Mesenchymal stem cell (in vitro differentiated cells and primary cell): ENCODE measurements at regions not wholly inside any gene's neighbourhood (a gene's known extent, or its start where the extent isn't known, plus 50 kb on each side); places are given as distances from the start of the nearest gene placed in this dataset.

Source experiments
- DNase-seq: peaks from one replicate; pipeline ENCODE4 v3.0.0-alpha.2; 2013
- H2AFZ ChIP-seq: one replicate; pipeline ENCODE4 v1.6.1; 2013; ENCODE audit warnings: low read depth, mild to moderate bottlenecking, control low read depth, inconsistent platforms, low read length, moderate library complexity
- H2AK5ac ChIP-seq: 2 replicates; pipeline ENCODE4 v1.6.1; 2013; ENCODE audit warnings: low read length, moderate library complexity, mild to moderate bottlenecking, inconsistent platforms; ENCODE audit not compliant: severe bottlenecking
- H2BK120ac ChIP-seq: one replicate; pipeline ENCODE4 v1.6.1; 2013; ENCODE audit warnings: low read depth, mild to moderate bottlenecking, inconsistent platforms, low read length, moderate library complexity
- H2BK12ac ChIP-seq, 2 experiments: one replicate each; pipeline ENCODE4 v1.6.1; 2013; ENCODE audit warnings: inconsistent platforms in 2 of 2, low read length in 2 of 2, mild to moderate bottlenecking in 2 of 2, moderate library complexity in 2 of 2, control low read depth in 1 of 2
- H2BK15ac ChIP-seq: one replicate; pipeline ENCODE4 v1.6.1; 2013; ENCODE audit warnings: mild to moderate bottlenecking, low read depth, inconsistent platforms; ENCODE audit not compliant: poor library complexity, severe bottlenecking
- H2BK5ac ChIP-seq: 2 replicates; pipeline ENCODE4 v1.6.1; 2013; ENCODE audit warnings: low read depth, mild to moderate bottlenecking, low read length, control low read depth, inconsistent platforms; ENCODE audit not compliant: poor library complexity, severe bottlenecking
- H3K14ac ChIP-seq, 2 experiments: one replicate each; pipeline ENCODE4 v1.6.1; 2013; ENCODE audit warnings: inconsistent platforms in 2 of 2, low read length in 2 of 2, control low read depth in 1 of 2, mild to moderate bottlenecking in 1 of 2, moderate library complexity in 1 of 2
- H3K18ac ChIP-seq, 2 experiments: one replicate each; pipeline ENCODE4 v1.6.1; 2013; ENCODE audit warnings: inconsistent platforms in 2 of 2, low read length in 2 of 2, control low read depth in 1 of 2, low read depth in 1 of 2, mild to moderate bottlenecking in 1 of 2
- H3K23ac ChIP-seq, 2 experiments: one replicate each; pipeline ENCODE4 v1.6.1; 2013; ENCODE audit warnings: inconsistent platforms in 2 of 2, low read length in 2 of 2, mild to moderate bottlenecking in 2 of 2, moderate library complexity in 2 of 2, control low read depth in 1 of 2
- H3K27ac ChIP-seq: 2 replicates; pipeline ENCODE4 v1.5.1; 2013; ENCODE audit warnings: mild to moderate bottlenecking, moderate library complexity, low read length, control low read depth, inconsistent platforms; ENCODE audit not compliant: poor library complexity, severe bottlenecking
- H3K27me3 ChIP-seq, 2 experiments: 2 replicates each; pipeline versions ENCODE4 v1.6.1 to v1.7.0; 2013; ENCODE audit warnings: low read length in 2 of 2, mild to moderate bottlenecking in 2 of 2, moderate library complexity in 2 of 2, control low read depth in 1 of 2, inconsistent platforms in 1 of 2; ENCODE audit not compliant: control insufficient read depth in 1 of 2, insufficient read depth in 1 of 2
- H3K36me3 ChIP-seq, 2 experiments: 2 replicates each; pipeline versions ENCODE4 v1.6.1 to v1.7.0; 2013; ENCODE audit warnings: low read length in 2 of 2, control low read depth in 1 of 2, inconsistent platforms in 1 of 2, low read depth in 1 of 2, mild to moderate bottlenecking in 1 of 2; ENCODE audit not compliant: insufficient read depth in 2 of 2, control insufficient read depth in 1 of 2
- H3K4ac ChIP-seq, 2 experiments: one replicate each; pipeline ENCODE4 v1.6.1; 2013; ENCODE audit warnings: inconsistent platforms in 2 of 2, low read length in 2 of 2, mild to moderate bottlenecking in 2 of 2, moderate library complexity in 2 of 2, control low read depth in 1 of 2, low read depth in 1 of 2
- H3K4me1 ChIP-seq: 2 replicates; pipeline ENCODE4 v1.6.1; 2013; ENCODE audit warnings: low read depth, low read length, control low read depth; ENCODE audit not compliant: control insufficient read depth, insufficient read depth
- H3K4me2 ChIP-seq: 2 replicates; pipeline ENCODE4 v1.6.1; 2013; ENCODE audit warnings: low read length, mild to moderate bottlenecking, inconsistent platforms; ENCODE audit not compliant: poor library complexity, severe bottlenecking
- H3K4me3 ChIP-seq, 2 experiments: 2 replicates each; pipeline versions ENCODE4 v1.5.1 to v1.7.0; 2013; ENCODE audit warnings: low read length in 2 of 2, mild to moderate bottlenecking in 2 of 2, control low read depth in 1 of 2, low read depth in 1 of 2; ENCODE audit not compliant: insufficient read depth in 1 of 2
- H3K79me1 ChIP-seq: replicated peaks from 2 replicates; pipeline ENCODE4 v1.6.1; 2013; ENCODE audit warnings: mild to moderate bottlenecking, control low read depth, low read length, inconsistent platforms; ENCODE audit not compliant: poor library complexity, severe bottlenecking
- H3K9ac ChIP-seq: 2 replicates; pipeline ENCODE4 v1.7.0; 2013; ENCODE audit warnings: mild to moderate bottlenecking, low read length, moderate library complexity
- H3K9me3 ChIP-seq: 2 replicates; pipeline ENCODE4 v1.7.0; 2013; ENCODE audit warnings: mild to moderate bottlenecking, low read length; ENCODE audit not compliant: control insufficient read depth
- H4K8ac ChIP-seq: one replicate; pipeline ENCODE4 v1.6.1; 2013; ENCODE audit warnings: inconsistent platforms, mild to moderate bottlenecking, low read length, moderate library complexity
- H4K91ac ChIP-seq: one replicate; pipeline ENCODE4 v1.6.1; 2013; ENCODE audit warnings: mild to moderate bottlenecking, low read length, inconsistent platforms
- WGBS: methylation state at CpG from one replicate; pipeline ENCODE4 v1.1.7; 2013; ENCODE audit warnings: mixed read lengths; 5-methylcytosine and 5-hydroxymethylcytosine counted together

DNA sequence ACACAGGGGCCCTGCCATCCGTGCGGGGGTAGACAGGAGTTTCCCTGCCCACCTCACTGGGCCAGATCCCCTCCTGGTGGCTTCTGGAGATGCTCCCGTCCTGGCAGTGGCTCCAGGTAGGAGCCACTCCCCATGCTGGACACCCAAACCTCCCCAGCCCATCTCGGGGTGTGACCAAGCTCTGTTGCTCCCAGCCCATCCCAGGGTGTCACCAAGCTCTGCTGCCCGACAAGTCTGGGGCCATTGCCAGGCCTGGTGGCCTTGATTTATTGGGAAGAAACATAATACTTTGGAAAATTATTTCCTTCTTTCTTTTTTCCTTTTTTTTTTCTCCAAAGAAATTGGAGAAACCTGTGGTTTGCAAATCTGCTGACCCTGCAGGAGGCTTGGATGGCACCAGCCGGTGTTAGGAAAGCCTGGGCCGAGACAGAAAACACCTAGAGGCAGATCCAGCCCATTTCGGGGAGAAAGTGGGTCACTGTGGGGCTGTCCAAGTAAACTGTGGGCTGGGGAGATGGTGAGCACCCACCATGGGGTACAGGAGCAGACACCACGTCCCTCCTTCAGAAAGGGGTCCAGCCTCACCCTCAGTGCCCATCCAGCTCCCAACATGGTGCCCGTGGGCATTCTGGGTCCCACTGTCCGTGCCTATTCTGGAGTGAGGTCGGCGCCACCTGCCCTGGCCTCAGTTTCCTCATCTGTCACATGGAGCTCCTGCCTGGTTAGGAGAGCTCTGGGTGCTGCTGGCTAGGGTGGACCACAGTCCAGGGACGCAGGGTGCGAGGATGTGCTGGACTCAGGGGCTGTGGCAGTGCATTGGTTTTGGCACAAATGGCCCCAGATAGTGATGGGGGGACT is 59.4 kb upstream of the ADRA2C start:
- H3K4me2 ChIP-seq: no peak overlapping the region
- H3K27me3 ChIP-seq: peaks cover 30 to 75% of the 10 kb centered on the region in 2 experiments
- WGBS: 70% methylated on average over 14 of the region's 15 CpGs
- no peak overlapping the region for H3K14ac ChIP-seq
- peaks cover 23% of the 10 kb centered on the region for H3K4me1 ChIP-seq
- H2BK15ac ChIP-seq: no peak overlapping the region
- H2AFZ ChIP-seq: no peak overlapping the region
- no peak overlapping the region for H3K23ac ChIP-seq
- DNase-seq: no peak
- no peak overlapping the region for H2AK5ac ChIP-seq
- no peak overlapping the region for H3K4ac ChIP-seq
- H3K36me3 ChIP-seq: no peaks in the 10 kb centered on the region
- H4K8ac ChIP-seq: no peak overlapping the region
- no peak overlapping the region for H3K27ac ChIP-seq
- H2BK120ac ChIP-seq: no peak overlapping the region
- no peak overlapping the region for H2BK5ac ChIP-seq
- H3K79me1 ChIP-seq: no peaks in the 10 kb centered on the region
- H3K18ac ChIP-seq: no peak overlapping the region
- no peak overlapping the region for H2BK12ac ChIP-seq
- no peak overlapping the region for H3K9ac ChIP-seq
- no peaks in the 10 kb centered on the region for H3K9me3 ChIP-seq
- H4K91ac ChIP-seq: no peak overlapping the region
- no peak overlapping the region for H3K4me3 ChIP-seq

DNA sequence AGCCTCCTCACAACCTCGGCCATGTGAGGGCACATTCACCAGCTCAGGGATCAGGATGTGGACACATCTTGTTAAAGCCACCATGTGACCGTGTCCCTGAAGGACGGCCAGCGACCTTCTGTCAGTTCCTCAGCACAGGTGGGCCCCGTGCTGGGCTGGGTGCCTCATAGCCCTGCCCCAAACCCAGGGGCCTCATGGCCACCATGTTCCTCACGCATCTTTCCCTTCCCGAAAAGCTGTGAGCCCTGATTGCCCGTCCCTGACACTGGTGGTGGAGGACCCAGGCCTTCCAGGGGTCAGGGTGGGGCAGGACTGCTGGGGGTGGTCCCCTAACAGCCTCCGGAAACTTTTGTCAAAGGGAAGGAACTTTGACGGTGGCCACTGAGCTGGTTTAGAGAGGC is 60.1 kb upstream of the ADRA2C start:
- Histone ChIP-seq H3K9me3 (no peaks in the 10 kb centered on the region), H3K23ac (no peak overlapping the region), H2BK120ac (no peak overlapping the region), H3K36me3 (no peaks in the 10 kb centered on the region), H2BK15ac (no peak overlapping the region), H2BK12ac (no peak overlapping the region), H4K8ac (no peak overlapping the region), H3K4me3 (no peak overlapping the region), H3K4ac (no peak overlapping the region), H3K14ac (no peak overlapping the region), H3K18ac (no peak overlapping the region), H3K27me3 (peaks cover 32 to 77% of the 10 kb centered on the region in 2 experiments), H4K91ac (no peak overlapping the region), H3K9ac (no peak overlapping the region), H2BK5ac (no peak overlapping the region), H3K27ac (no peak overlapping the region), H2AFZ (no peak overlapping the region), H3K79me1 (no peaks in the 10 kb centered on the region), H3K4me1 (peaks cover 20% of the 10 kb centered on the region), H3K4me2 (no peak overlapping the region), H2AK5ac (no peak overlapping the region)
- WGBS: 86% methylated on average over 10 of the region's 10 CpGs
- no peak for DNase-seq

DNA sequence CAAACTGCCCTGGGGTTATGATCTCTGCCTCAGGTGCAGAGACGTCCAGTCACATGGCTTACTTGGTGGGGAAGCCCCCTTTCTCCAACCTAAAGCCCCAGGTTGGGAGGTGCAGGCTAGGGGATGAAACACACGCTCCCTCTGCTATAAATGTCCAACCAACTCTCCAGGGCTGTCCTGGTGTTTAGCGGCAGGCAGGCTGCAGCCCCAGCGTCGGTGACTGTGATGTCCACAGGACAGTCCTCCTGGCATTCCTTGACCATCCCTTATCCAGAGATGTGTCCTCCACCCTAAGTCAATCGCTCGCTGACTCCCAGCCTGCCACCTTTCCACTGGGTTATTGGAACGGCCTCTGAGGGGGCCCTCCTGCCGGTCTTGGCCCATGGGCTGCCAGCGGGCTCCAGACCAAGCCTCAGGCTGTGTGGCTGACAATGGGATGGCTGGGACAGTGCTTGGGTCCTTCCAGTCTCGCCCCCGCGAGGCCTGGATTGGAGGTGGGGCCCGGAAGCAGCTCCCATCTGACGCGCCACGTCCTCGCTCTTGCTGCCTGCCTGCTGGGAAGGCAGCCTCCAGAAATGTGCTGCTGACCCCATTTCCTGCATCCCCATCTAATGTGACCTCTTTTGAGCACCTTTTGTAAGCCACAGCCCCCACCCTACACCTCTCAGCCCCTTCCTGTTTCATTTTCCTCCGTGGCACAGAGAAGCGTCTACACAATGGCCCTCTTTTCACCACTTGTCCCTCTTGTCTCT is 60.8 kb upstream of the ADRA2C start:
- 88% methylated on average over 20 of the region's 20 CpGs for WGBS
- H3K27ac ChIP-seq: no peak overlapping the region

DNA sequence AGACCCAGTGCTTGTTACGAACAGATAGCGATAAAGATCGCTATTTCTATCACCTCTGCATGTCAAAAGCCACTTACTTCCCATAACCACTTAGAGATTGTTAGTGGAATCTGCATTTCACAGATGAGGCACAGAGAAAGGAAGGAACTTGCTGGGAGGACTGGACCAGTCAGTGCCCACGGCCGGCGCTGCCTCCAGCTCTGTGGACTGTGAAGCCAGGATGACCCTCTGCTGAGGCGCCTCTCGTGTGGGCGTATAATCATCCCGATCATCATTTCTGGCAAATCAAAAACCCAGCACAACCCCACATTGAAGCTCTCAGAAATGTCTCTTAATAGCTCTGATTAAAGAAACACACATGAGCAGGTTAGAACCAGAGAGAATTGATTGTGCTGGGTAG is 61.5 kb upstream of the ADRA2C start:
- H2BK15ac ChIP-seq: no peak overlapping the region
- H3K23ac ChIP-seq: no peak overlapping the region
- no peak overlapping the region for H2BK5ac ChIP-seq
- WGBS: 83% methylated on average over 7 of the region's 10 CpGs
- no peaks in the 10 kb centered on the region for H3K36me3 ChIP-seq
- no peak overlapping the region for H2BK12ac ChIP-seq
- peaks cover 32 to 76% of the 10 kb centered on the region in 2 experiments for H3K27me3 ChIP-seq
- no peak overlapping the region for H2AK5ac ChIP-seq
- H3K27ac ChIP-seq: no peak overlapping the region
- H3K9me3 ChIP-seq: no peaks in the 10 kb centered on the region
- DNase-seq: no peak
- no peak overlapping the region for H4K91ac ChIP-seq
- H3K4ac ChIP-seq: no peak overlapping the region
- no peak overlapping the region for H4K8ac ChIP-seq
- H2BK120ac ChIP-seq: no peak overlapping the region
- no peaks in the 10 kb centered on the region for H3K79me1 ChIP-seq
- peaks cover 6% of the 10 kb centered on the region for H3K4me1 ChIP-seq
- H3K14ac ChIP-seq: no peak overlapping the region
- H3K4me3 ChIP-seq: no peak overlapping the region
- no peak overlapping the region for H2AFZ ChIP-seq
- H3K18ac ChIP-seq: no peak overlapping the region
- no peak overlapping the region for H3K9ac ChIP-seq
- no peak overlapping the region for H3K4me2 ChIP-seq

More for the DNA sequence above, 60.8 kb upstream of the ADRA2C start:
- Histone ChIP-seq H2BK12ac (no peak overlapping the region), H3K14ac (no peak overlapping the region), H3K9ac (no peak overlapping the region), H3K9me3 (no peaks in the 10 kb centered on the region), H2BK15ac (no peak overlapping the region), H2BK120ac (no peak overlapping the region), H2BK5ac (no peak overlapping the region), H2AK5ac (no peak overlapping the region), H3K4me3 (no peak overlapping the region), H3K18ac (no peak overlapping the region), H3K4ac (no peak overlapping the region), H3K4me1 (peaks cover 13% of the 10 kb centered on the region), H3K4me2 (no peak overlapping the region), H3K79me1 (no peaks in the 10 kb centered on the region), H4K91ac (no peak overlapping the region), H3K27me3 (peaks cover 32 to 77% of the 10 kb centered on the region in 2 experiments), H2AFZ (no peak overlapping the region), H3K36me3 (no peaks in the 10 kb centered on the region), H3K23ac (no peak overlapping the region), H4K8ac (no peak overlapping the region)
- no peak for DNase-seq
